ENCODE measurements at regions not wholly inside any gene's neighbourhood (a gene's known extent, or its start where the extent isn't known, plus 50 kb on each side); places are given as distances from the start of the nearest gene placed in this dataset.

DNA sequence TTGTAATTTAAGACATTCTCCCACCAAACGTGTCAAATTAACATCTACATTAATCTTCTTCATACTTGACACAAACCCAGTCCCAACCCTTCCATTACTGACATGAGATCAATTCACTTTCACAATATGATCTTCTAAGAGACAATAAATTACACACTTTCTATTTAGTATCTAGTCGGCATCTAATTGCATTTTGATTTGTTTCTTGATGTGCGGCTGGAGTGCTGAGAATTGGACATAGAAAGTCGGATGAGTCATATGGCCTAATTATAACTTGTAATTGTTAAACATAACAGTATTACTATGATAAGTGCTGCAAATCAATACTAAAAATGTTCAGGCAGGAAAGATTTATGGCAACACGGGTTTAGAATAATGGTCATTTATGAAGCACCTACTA lies 78.4 kb upstream of the RORA start:
- TF ChIP-seq, protein P1, sequence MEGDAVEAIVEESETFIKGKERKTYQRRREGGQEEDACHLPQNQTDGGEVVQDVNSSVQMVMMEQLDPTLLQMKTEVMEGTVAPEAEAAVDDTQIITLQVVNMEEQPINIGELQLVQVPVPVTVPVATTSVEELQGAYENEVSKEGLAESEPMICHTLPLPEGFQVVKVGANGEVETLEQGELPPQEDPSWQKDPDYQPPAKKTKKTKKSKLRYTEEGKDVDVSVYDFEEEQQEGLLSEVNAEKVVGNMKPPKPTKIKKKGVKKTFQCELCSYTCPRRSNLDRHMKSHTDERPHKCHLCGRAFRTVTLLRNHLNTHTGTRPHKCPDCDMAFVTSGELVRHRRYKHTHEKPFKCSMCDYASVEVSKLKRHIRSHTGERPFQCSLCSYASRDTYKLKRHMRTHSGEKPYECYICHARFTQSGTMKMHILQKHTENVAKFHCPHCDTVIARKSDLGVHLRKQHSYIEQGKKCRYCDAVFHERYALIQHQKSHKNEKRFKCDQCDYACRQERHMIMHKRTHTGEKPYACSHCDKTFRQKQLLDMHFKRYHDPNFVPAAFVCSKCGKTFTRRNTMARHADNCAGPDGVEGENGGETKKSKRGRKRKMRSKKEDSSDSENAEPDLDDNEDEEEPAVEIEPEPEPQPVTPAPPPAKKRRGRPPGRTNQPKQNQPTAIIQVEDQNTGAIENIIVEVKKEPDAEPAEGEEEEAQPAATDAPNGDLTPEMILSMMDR (IDR thresholded peaks at IDR 0.05) = no peak
- TF ChIP-seq POLR2A (IDR thresholded peaks at IDR 0.05) = no peak
